Lower leg skin (tissue), 4 donors: ENCODE measurements at regions not wholly inside any gene's neighbourhood (a gene's known extent, or its start where the extent isn't known, plus 50 kb on each side); places are given as distances from the start of the nearest gene placed in this dataset.

Source experiments
- DNase-seq, 2 donors: peaks; one replicate each; pipeline ENCODE4 v3.0.0-alpha.2; 2019; ENCODE audit warnings: low spot score in 2 of 2
- H3K4me3 ChIP-seq: fragments of 200-600 bp; sonication (generic); 2 replicates; pipeline ENCODE4 v1.5.1; 2017; ENCODE audit warnings: mild to moderate bottlenecking, low read depth; ENCODE audit not compliant: poor library complexity, severe bottlenecking
- POLR2A ChIP-seq, 2 donors: fragments of 450-650 bp; IDR thresholded peaks; one replicate each; pipeline ENCODE4 v1.6.1; 2016 to 2017; ENCODE audit warnings: antibody characterized with exemption in 2 of 2, mild to moderate bottlenecking in 1 of 2, moderate library complexity in 1 of 2
- WGBS, 2 donors: methylation state at CpG; one replicate each; pipeline ENCODE4 v1.1.5; 2018; 5-methylcytosine and 5-hydroxymethylcytosine counted together
- intact Hi-C: fragments of 100-400 bp; cut with DNase I; formaldehyde crosslinking; loops from one replicate; pipeline ENCODE4 v1.15.0; 2023; ENCODE audit warnings: low total_unique reads
- TF ChIP-seq, protein P1 (sequence below), 3 donors: fragments of 450-650 bp; IDR thresholded peaks; one replicate each; pipeline ENCODE4 v1.5.1; 2016; ENCODE audit warnings: antibody characterized with exemption in 3 of 3, mild to moderate bottlenecking in 3 of 3, moderate library complexity in 2 of 3

DNA sequence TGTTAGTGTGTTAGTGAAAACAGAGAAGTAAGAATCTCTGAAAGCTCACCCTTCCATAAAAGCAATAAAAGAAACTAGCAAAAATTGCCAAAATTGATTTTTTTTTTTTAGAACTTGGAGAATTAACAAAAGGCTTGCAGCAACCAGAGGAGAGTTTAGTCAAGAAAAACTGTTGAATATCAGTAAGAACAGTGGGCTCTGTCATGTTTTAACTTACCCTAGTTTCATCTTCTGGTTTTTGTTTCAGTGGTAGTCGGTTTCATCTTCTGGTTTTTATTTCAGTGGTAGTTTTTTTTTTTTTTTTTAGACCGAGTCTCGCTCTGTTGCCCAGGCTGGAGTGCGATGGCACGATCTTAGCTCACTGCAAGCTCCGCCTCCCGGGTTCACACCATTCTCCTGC lies 580.9 kb downstream of the NYAP2 start:
- WGBS, 2 donors, result 94 to 97% methylated on average over 7 of the region's 7 CpGs
- no peak overlapping the region for H3K4me3 ChIP-seq
- TF ChIP-seq, protein P1, sequence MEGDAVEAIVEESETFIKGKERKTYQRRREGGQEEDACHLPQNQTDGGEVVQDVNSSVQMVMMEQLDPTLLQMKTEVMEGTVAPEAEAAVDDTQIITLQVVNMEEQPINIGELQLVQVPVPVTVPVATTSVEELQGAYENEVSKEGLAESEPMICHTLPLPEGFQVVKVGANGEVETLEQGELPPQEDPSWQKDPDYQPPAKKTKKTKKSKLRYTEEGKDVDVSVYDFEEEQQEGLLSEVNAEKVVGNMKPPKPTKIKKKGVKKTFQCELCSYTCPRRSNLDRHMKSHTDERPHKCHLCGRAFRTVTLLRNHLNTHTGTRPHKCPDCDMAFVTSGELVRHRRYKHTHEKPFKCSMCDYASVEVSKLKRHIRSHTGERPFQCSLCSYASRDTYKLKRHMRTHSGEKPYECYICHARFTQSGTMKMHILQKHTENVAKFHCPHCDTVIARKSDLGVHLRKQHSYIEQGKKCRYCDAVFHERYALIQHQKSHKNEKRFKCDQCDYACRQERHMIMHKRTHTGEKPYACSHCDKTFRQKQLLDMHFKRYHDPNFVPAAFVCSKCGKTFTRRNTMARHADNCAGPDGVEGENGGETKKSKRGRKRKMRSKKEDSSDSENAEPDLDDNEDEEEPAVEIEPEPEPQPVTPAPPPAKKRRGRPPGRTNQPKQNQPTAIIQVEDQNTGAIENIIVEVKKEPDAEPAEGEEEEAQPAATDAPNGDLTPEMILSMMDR (IDR thresholded peaks at IDR 0.05), result no peak
- TF ChIP-seq POLR2A (IDR thresholded peaks at IDR 0.05), result no peak
- intact Hi-C loops, result no loop called here
- no peak for DNase-seq

DNA sequence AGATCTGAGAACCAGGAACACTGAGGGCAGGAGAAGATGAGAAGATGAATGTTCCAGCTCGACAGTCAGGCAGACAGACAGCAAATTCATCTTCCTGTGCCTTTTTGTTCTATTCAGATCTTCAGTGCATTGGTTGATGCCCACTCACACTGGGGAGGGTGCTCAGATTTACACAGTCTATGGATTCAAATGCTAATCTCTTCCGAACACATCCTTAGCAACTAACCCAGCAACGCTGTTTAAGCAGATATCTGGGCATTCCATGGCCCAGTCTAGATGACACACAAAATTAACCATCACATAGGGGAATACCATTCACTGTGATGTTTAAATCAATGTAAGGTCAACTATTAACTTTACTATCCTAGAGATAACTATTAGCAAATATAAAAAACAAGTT lies 571.9 kb downstream of the NYAP2 start:
- 90 to 91% methylated on average over 3 of the region's 3 CpGs for WGBS, 2 donors
- intact Hi-C loops, result no loop called here
- H3K4me3 ChIP-seq, result no peak overlapping the region
- no peak for TF ChIP-seq POLR2A (IDR thresholded peaks at IDR 0.05)
- TF ChIP-seq, protein P1 (IDR thresholded peaks at IDR 0.05), result no peak
- DNase-seq, result no peak

DNA sequence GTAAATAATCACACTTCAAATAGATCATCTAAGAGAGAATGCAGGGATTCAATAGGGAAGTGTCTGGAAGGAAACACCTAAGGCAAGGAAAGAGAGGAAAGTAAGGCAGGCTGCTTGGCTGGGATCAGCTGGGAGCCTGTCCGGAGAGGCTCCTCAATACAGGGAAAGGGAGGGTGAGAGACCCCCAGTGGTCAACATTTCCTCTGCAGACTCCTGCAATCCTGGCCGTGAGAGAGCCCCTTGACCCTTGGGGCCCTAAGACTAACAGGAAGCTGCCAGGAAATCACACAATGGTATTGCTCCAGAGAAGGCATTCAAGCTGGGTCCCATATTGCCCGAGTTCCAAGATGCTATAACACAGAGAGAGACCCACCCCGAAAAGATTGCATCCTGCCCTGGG lies 549.4 kb downstream of the NYAP2 start:
- WGBS, 2 donors, result 65 to 81% methylated on average over 4 of the region's 4 CpGs
- no peak overlapping the region for H3K4me3 ChIP-seq
- no peak for DNase-seq
- TF ChIP-seq POLR2A (IDR thresholded peaks at IDR 0.05), result no peak
- TF ChIP-seq, protein P1 (IDR thresholded peaks at IDR 0.05), result no peak
- intact Hi-C loops, result no loop called here

DNA sequence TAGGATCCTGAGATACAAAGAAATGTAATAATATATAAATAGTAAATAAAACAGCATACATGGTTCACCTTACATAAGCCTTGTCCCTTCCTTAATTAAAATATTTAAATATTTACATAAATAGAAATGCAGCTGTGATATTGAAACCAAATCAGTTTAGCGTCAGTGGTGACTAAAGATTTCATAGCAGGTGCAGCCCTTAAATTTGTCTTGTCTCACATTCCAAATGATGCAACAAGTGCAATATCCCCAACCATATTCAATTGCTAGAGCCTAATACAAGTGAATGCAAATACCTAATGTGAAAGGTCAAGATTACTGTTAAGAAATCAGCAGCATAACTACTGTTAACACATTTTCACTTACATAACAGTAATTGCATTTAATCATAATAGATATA lies 539.5 kb downstream of the NYAP2 start:
- no peak overlapping the region for H3K4me3 ChIP-seq
- WGBS, 2 donors, result 97% methylated on average over 1 of the region's 1 CpG
- TF ChIP-seq POLR2A (IDR thresholded peaks at IDR 0.05), result no peak
- TF ChIP-seq, protein P1 (IDR thresholded peaks at IDR 0.05), result no peak
- no peak for DNase-seq
- intact Hi-C loops, result no loop called here

DNA sequence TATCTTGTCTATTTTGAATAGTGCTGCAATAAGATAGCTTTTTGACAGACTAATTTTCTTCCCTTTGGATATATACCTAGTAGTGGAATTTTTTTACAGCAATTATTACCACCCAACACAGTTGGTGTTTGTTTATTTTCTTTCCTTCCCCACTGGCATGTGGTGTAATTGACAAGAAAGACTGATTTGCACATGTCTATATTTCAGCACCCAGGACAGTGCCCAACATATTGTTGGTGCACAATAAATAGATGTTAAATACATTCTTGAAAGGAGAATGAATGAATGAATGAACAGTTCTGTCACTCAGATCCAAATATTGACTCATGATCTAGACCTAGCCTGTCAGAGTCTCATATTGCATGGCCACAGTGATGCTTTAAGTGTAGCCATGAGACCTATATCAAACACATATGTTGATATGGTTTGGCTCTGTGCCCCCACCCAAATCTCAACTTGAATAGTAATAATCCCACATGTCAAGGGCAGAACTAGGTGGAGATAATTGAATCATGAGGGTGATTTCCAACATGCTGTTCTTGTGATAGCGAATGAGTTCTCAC lies 538.2 kb downstream of the NYAP2 start:
- intact Hi-C loops, result no loop called here
- no peak for DNase-seq
- TF ChIP-seq POLR2A (IDR thresholded peaks at IDR 0.05), result no peak
- TF ChIP-seq, protein P1 (IDR thresholded peaks at IDR 0.05), result no peak
- H3K4me3 ChIP-seq, result no peak overlapping the region
- WGBS, 2 donors, result 95 to 100% methylated on average over 1 of the region's 1 CpG

DNA sequence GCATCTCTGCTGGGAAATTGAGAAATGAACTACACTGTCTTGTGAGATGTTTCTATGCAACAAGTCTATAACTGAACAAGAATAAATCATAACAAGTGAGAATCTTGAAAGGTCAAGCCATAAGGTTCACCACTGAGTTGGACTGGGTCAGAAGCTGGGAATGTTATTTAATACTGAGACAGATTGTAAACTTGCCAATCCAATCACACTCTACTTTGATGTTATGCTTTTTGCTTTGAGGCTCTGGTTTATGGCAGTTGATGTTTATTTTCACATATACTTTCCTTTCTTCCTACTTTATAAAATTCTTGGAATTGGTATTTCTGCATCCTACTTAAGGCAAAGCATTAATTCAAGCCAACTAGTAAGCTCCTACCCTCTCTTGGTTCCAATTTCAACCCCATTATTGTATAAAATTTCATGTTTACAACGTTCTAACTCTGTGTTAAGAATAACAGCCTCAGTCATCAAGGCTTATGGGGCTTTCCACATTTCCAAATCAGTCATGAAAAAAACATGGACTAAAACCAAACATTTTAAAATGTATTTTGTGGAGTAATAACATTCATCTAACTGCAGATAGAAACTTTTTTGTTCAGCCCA lies 533.4 kb downstream of the NYAP2 start:
- WGBS, 2 donors, result 32 to 44% methylated on average over 1 of the region's 1 CpG
- no peak for TF ChIP-seq POLR2A (IDR thresholded peaks at IDR 0.05)
- DNase-seq, result no peak
- no peak overlapping the region for H3K4me3 ChIP-seq
- intact Hi-C loops, result no loop called here
